GM12873 (cell line): ENCODE measurements at regions not wholly inside any gene's neighbourhood (a gene's known extent, or its start where the extent isn't known, plus 50 kb on each side); places are given as distances from the start of the nearest gene placed in this dataset.

Experiments used
- CTCF ChIP-seq: IDR thresholded peaks from 2 replicates; pipeline ENCODE4 v1.5.1; 2012; ENCODE audit warnings: low read depth, mild to moderate bottlenecking, moderate library complexity, low read length, control low read depth; ENCODE audit not compliant: insufficient read depth; ENCODE audit errors: missing control alignments

GRCh38 chr4:180483036-180483435, 1760.2 kb upstream of the TENM3 start:
- TF ChIP-seq CTCF: no peak

- TF ChIP-seq CTCF: no peak
Measured at GRCh38 chr4:180485407-180485806, 1757.8 kb upstream of the TENM3 start.

- no peak for TF ChIP-seq CTCF
Measured at GRCh38 chr4:180486342-180486741, 1756.9 kb upstream of the TENM3 start.

- TF ChIP-seq CTCF: no peak
Measured at GRCh38 chr4:180489787-180490186, 1753.4 kb upstream of the TENM3 start.

- no peak for TF ChIP-seq CTCF
Measured at GRCh38 chr4:180491210-180491609, 1752.0 kb upstream of the TENM3 start.

- no peak for TF ChIP-seq CTCF
Measured at GRCh38 chr4:180493299-180493698, 1749.9 kb upstream of the TENM3 start.

GRCh38 chr4:180500154-180500553, 1743.0 kb upstream of the TENM3 start:
- TF ChIP-seq CTCF: no peak
